ENCODE measurements at regions not wholly inside any gene's neighbourhood (a gene's known extent, or its start where the extent isn't known, plus 50 kb on each side); places are given as distances from the start of the nearest gene placed in this dataset.

GRCh38 chr3:88259045-88259444 is 109.3 kb downstream of the C3orf38 start:
- TF ChIP-seq POLR2A (IDR thresholded peaks at IDR 0.05): no peak
- TF ChIP-seq CTCF (IDR thresholded peaks at IDR 0.05): no peak
- 51 to 56% methylated on average over 4 of the region's 4 CpGs for WGBS, 2 donors
- no peak overlapping the region for H3K4me3 ChIP-seq
- H3K9me3 ChIP-seq: no peaks in the 10 kb centered on the region
- H3K4me1 ChIP-seq: no peaks in the 10 kb centered on the region
- H3K27ac ChIP-seq: no peak overlapping the region
- no peak for DNase-seq
- H3K36me3 ChIP-seq (replicated peaks in 1 of 2; ENCODE audit: insufficient read depth in 1 of 2, low read depth in 2 of 2): no peaks in the 10 kb centered on the region
- no peak for ATAC-seq
- intact Hi-C loops (cut with DNase I): no loop called here
- no peaks in the 10 kb centered on the region for H3K27me3 ChIP-seq

GRCh38 chr3:88262527-88262926 is 112.8 kb downstream of the C3orf38 start:
- WGBS, 2 donors: 72 to 76% methylated on average over 4 of the region's 4 CpGs
- ATAC-seq (no peak), DNase-seq (no peak)
- no peak overlapping the region for H3K4me3 ChIP-seq
- H3K27ac ChIP-seq: no peak overlapping the region
- no peaks in the 10 kb centered on the region for H3K36me3 ChIP-seq (replicated peaks in 1 of 2; ENCODE audit: insufficient read depth in 1 of 2, low read depth in 2 of 2)
- H3K27me3 ChIP-seq: no peaks in the 10 kb centered on the region
- H3K9me3 ChIP-seq: no peaks in the 10 kb centered on the region
- TF ChIP-seq POLR2A (IDR thresholded peaks at IDR 0.05) (no peak), CTCF (IDR thresholded peaks at IDR 0.05) (no peak)
- intact Hi-C loops (cut with DNase I): no loop called here
- peaks cover 6% of the 10 kb centered on the region for H3K4me1 ChIP-seq

DNA sequence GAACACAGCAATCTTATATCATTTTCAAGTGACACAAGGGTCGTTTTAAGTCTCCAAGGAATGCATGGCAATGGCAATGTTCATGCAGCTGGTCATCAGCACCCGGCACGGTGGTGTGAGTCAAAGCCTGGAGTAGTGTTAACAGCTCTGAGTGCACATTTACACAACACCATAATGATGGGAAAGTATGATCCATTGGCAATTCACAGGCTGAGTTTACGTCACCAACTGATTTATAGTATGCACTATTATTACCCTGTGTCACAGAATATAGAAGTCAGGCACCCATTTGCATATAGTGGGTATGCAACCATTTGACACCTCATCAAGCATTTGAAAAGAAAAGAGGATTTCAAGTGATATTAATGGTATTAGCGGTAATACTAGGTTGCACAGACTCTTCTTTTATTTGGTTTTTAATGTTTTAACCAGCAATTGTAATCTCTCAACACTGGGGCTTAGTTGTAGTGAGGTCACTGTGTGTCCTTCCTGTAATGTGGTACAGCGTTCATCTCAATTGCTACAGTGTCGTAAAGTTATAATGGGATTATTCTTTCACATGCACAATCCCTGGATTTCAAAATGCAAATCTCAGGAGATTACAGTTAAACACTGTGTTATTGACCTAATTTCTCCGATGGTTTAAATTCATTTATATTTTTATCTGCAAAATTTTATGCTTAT is 113.8 kb downstream of the C3orf38 start:
- Histone ChIP-seq H3K4me3 (no peak overlapping the region), H3K9me3 (no peaks in the 10 kb centered on the region), H3K27me3 (no peaks in the 10 kb centered on the region), H3K4me1 (peaks cover 16% of the 10 kb centered on the region), H3K27ac (no peak overlapping the region), H3K36me3 (replicated peaks in 1 of 2; ENCODE audit: insufficient read depth in 1 of 2, low read depth in 2 of 2) (no peaks in the 10 kb centered on the region)
- no peak for DNase-seq
- ATAC-seq: no peak
- WGBS, 2 donors: 68 to 74% methylated on average over 8 of the region's 8 CpGs
- intact Hi-C loops (cut with DNase I): no loop called here
- TF ChIP-seq POLR2A (IDR thresholded peaks at IDR 0.05) (no peak), CTCF (IDR thresholded peaks at IDR 0.05) (no peak)

- no peak overlapping the region for H3K27ac ChIP-seq
- ATAC-seq (no peak), DNase-seq (no peak)
- no peaks in the 10 kb centered on the region for H3K9me3 ChIP-seq
- H3K36me3 ChIP-seq (replicated peaks in 1 of 2; ENCODE audit: insufficient read depth in 1 of 2, low read depth in 2 of 2): no peaks in the 10 kb centered on the region
- 24 to 30% methylated on average over 5 of the region's 5 CpGs for WGBS, 2 donors
- TF ChIP-seq CTCF (IDR thresholded peaks at IDR 0.05) (no peak), POLR2A (IDR thresholded peaks at IDR 0.05) (no peak)
- intact Hi-C loops (cut with DNase I): no loop called here
- H3K4me3 ChIP-seq: no peak overlapping the region
- H3K4me1 ChIP-seq: peaks cover 17% of the 10 kb centered on the region
- no peaks in the 10 kb centered on the region for H3K27me3 ChIP-seq
These were observed 117.7 kb downstream of the C3orf38 start for GRCh38 chr3:88267441-88267840.

- 7 to 12% methylated on average over 3 of the region's 3 CpGs for WGBS, 2 donors
- no peaks in the 10 kb centered on the region for H3K9me3 ChIP-seq
- ATAC-seq (peak; percentile 38), DNase-seq (peak in 3 of 4 donors; percentile 13 to 56 (median 15))
- H3K4me3 ChIP-seq: no peak overlapping the region
- H3K36me3 ChIP-seq (replicated peaks in 1 of 2; ENCODE audit: insufficient read depth in 1 of 2, low read depth in 2 of 2): no peaks in the 10 kb centered on the region
- TF ChIP-seq POLR2A (IDR thresholded peaks at IDR 0.05): no peak
- TF ChIP-seq CTCF (IDR thresholded peaks at IDR 0.05): no peak
- intact Hi-C loops (cut with DNase I): no loop called here
- no peak overlapping the region for H3K27ac ChIP-seq
- H3K27me3 ChIP-seq: no peaks in the 10 kb centered on the region
- H3K4me1 ChIP-seq: peaks cover 17% of the 10 kb centered on the region
These were observed 118.1 kb downstream of the C3orf38 start for GRCh38 chr3:88267847-88268246.
